ENCODE measurements at regions not wholly inside any gene's neighbourhood (a gene's known extent, or its start where the extent isn't known, plus 50 kb on each side); places are given as distances from the start of the nearest gene placed in this dataset.

DNA sequence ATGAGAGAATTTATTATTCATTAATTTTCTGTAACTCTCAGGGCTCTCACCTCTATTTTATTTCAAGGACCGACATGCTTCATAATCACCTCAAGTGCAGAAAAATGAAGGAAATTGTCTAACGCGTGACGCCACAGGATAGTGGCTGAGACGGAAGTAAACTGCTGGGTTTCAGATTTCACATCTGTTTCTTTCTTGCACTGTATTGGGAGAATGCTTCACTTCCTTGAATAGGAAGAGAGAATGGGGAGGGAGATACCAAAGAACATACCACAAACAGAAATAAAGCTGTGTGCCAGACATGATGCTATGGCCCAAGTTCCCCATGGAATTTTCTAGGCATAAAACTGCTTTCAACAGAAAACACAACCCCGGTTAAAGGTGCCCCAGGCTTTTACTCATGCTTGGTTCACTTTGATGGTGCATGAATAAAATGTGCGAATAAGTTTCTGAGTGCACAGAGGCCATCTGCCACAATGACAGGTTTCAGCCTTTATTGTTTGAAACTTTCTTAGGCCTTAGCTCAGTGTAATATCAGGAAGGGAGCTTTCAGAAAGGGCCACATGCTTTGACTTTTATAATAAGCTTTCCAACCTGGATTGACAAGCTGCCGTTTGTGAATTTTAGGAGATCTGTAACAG, 1116.4 kb downstream of the SOCS6 start:
- no peaks in the 10 kb centered on the region for H3K9me3 ChIP-seq (ENCODE audit: low read depth, low read length, poor library complexity, severe bottlenecking)
- BruUV-seq (replicated peaks), result no TSS peak
- CTCF ChIA-PET, result no interaction called here
- H3K4me3 ChIP-seq (ENCODE audit: low read depth, low read length, poor library complexity, severe bottlenecking), result no peak overlapping the region
- no peak for TF ChIP-seq EZH2 (IDR thresholded peaks at IDR 0.05; ENCODE audit: borderline replicate concordance, low read depth, low read length, poor library complexity, severe bottlenecking)
- TF ChIP-seq, protein P1, sequence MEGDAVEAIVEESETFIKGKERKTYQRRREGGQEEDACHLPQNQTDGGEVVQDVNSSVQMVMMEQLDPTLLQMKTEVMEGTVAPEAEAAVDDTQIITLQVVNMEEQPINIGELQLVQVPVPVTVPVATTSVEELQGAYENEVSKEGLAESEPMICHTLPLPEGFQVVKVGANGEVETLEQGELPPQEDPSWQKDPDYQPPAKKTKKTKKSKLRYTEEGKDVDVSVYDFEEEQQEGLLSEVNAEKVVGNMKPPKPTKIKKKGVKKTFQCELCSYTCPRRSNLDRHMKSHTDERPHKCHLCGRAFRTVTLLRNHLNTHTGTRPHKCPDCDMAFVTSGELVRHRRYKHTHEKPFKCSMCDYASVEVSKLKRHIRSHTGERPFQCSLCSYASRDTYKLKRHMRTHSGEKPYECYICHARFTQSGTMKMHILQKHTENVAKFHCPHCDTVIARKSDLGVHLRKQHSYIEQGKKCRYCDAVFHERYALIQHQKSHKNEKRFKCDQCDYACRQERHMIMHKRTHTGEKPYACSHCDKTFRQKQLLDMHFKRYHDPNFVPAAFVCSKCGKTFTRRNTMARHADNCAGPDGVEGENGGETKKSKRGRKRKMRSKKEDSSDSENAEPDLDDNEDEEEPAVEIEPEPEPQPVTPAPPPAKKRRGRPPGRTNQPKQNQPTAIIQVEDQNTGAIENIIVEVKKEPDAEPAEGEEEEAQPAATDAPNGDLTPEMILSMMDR (conservative IDR thresholded peaks at IDR 0.05; ENCODE audit: low read depth, low read length), result no peak
- intact Hi-C loops (cut with micrococcal nuclease; ENCODE audit: unreplicated experiment), result no loop called here
- peak; percentile 16 for DNase-seq (ENCODE audit: low spot score)
- no peak overlapping the region for H3K27ac ChIP-seq (ENCODE audit: low read depth, low read length, poor library complexity, severe bottlenecking)
- H3K4me1 ChIP-seq (ENCODE audit: insufficient read depth, low read length, poor library complexity, severe bottlenecking), result no peaks in the 10 kb centered on the region
- POLR2A ChIA-PET (ENCODE audit: low non-redundant PET), result no interaction called here
- no peaks in the 10 kb centered on the region for H3K36me3 ChIP-seq (ENCODE audit: insufficient read depth, low read length, poor library complexity, severe bottlenecking)
- H3K27me3 ChIP-seq (replicated peaks; ENCODE audit: insufficient read depth, low read depth, low read length, poor library complexity), result no peaks in the 10 kb centered on the region

DNA sequence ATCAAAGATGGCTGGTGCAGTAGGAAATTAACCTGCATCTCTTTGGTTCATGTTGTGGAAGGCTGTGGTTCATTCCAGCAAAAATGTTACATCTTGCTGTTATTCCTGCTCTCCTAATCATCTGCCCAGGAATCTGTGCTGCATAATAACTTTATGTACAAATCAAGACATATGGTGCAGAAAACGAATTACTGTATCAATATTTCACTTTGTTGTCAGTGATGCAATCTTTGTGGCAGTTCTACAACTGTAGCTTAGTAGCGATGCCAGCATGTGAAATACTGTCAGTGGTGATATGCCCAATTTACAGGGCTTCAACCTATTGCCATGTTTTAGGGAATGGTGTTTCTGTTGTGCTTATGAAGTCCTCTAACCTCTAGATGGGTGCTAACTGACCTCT, 1114.7 kb downstream of the SOCS6 start:
- H3K9me3 ChIP-seq (ENCODE audit: low read depth, low read length, poor library complexity, severe bottlenecking), result no peaks in the 10 kb centered on the region
- POLR2A ChIA-PET (ENCODE audit: low non-redundant PET), result no interaction called here
- CTCF ChIA-PET, result no interaction called here
- no peak for DNase-seq (ENCODE audit: low spot score)
- H3K4me3 ChIP-seq (ENCODE audit: low read depth, low read length, poor library complexity, severe bottlenecking), result no peak overlapping the region
- intact Hi-C loops (cut with micrococcal nuclease; ENCODE audit: unreplicated experiment), result no loop called here
- TF ChIP-seq EZH2 (IDR thresholded peaks at IDR 0.05; ENCODE audit: borderline replicate concordance, low read depth, low read length, poor library complexity, severe bottlenecking), result no peak
- TF ChIP-seq, protein P1 (conservative IDR thresholded peaks at IDR 0.05; ENCODE audit: low read depth, low read length), result no peak
- BruUV-seq (replicated peaks), result no TSS peak
- H3K36me3 ChIP-seq (ENCODE audit: insufficient read depth, low read length, poor library complexity, severe bottlenecking), result no peaks in the 10 kb centered on the region
- no peaks in the 10 kb centered on the region for H3K27me3 ChIP-seq (replicated peaks; ENCODE audit: insufficient read depth, low read depth, low read length, poor library complexity)
- H3K27ac ChIP-seq (ENCODE audit: low read depth, low read length, poor library complexity, severe bottlenecking), result no peak overlapping the region
- no peaks in the 10 kb centered on the region for H3K4me1 ChIP-seq (ENCODE audit: insufficient read depth, low read length, poor library complexity, severe bottlenecking)

DNA sequence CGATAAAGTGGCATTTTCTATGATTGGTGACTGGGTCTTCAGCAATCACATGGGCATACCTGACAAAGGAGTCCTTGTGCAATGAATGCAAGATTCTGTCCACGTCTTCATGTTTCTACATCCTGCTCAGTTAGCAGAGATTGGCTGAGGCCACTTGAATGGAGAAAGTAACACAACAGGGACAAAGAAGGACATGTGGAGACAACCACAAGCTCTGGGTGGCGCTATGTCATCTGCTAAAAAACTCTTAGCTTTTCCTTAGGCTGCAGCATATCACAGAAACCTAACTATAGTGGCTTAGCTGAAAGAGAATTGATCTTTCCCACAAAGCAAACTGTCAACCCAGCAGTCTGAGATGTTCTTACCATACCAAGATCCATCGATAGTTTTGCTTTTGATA, 1109.7 kb downstream of the SOCS6 start:
- BruUV-seq (replicated peaks), result no TSS peak
- H3K4me1 ChIP-seq (ENCODE audit: insufficient read depth, low read length, poor library complexity, severe bottlenecking), result no peaks in the 10 kb centered on the region
- H3K27ac ChIP-seq (ENCODE audit: low read depth, low read length, poor library complexity, severe bottlenecking), result no peak overlapping the region
- no peaks in the 10 kb centered on the region for H3K36me3 ChIP-seq (ENCODE audit: insufficient read depth, low read length, poor library complexity, severe bottlenecking)
- intact Hi-C loops (cut with micrococcal nuclease; ENCODE audit: unreplicated experiment), result loop anchor here (5.0 to 10.0 kb wide), 4 partner anchors 384 to 1134 kb away; no protein-coding TSS in a partner anchor
- peak; percentile 67 for DNase-seq (ENCODE audit: low spot score)
- TF ChIP-seq, protein P1 (conservative IDR thresholded peaks at IDR 0.05; ENCODE audit: low read depth, low read length), result peak; percentile 66
- TF ChIP-seq EZH2 (IDR thresholded peaks at IDR 0.05; ENCODE audit: borderline replicate concordance, low read depth, low read length, poor library complexity, severe bottlenecking), result no peak
- no peaks in the 10 kb centered on the region for H3K27me3 ChIP-seq (replicated peaks; ENCODE audit: insufficient read depth, low read depth, low read length, poor library complexity)
- H3K9me3 ChIP-seq (ENCODE audit: low read depth, low read length, poor library complexity, severe bottlenecking), result no peaks in the 10 kb centered on the region
- H3K4me3 ChIP-seq (ENCODE audit: low read depth, low read length, poor library complexity, severe bottlenecking), result no peak overlapping the region
- CTCF ChIA-PET, result interaction anchor here (0.7 to 1.3 kb wide), 2 partner anchors 267 to 1145 kb away, joined by 3 to 9 read pairs; partner anchors contain the start of gene CBLN2
- POLR2A ChIA-PET (ENCODE audit: low non-redundant PET), result no interaction called here

All from A673 (cell line).